Activated CD4-positive, alpha-beta T cell treated with anti-CD3 and anti-CD28 coated beads for 24 hours (primary cell): ENCODE measurements at regions not wholly inside any gene's neighbourhood (a gene's known extent, or its start where the extent isn't known, plus 50 kb on each side); places are given as distances from the start of the nearest gene placed in this dataset.
A peak's percentile ranks its signal among the peaks of the same experiment; 100 is the strongest.
"Not testable (repeated sequence)": the region's sequence is repeated elsewhere in the genome, so short reads cannot be mapped to it uniquely, and the experiment has no call there.

Source experiments
- DNase-seq, 2 donors: peaks; one replicate each; pipeline ENCODE4 v3.0.0-alpha.2; 2020; ENCODE audit warnings: low read depth in 2 of 2

GRCh38 chr3:75393288-75393694 lies 270.8 kb upstream of the FRG2C start:
- not testable (repeated sequence) for DNase-seq

GRCh38 chr3:75394102-75394501 lies 270.0 kb upstream of the FRG2C start:
- not testable (repeated sequence) for DNase-seq

GRCh38 chr3:75394562-75395360 lies 269.4 kb upstream of the FRG2C start:
- DNase-seq: not testable (repeated sequence)

GRCh38 chr3:75395580-75396315 lies 268.4 kb upstream of the FRG2C start:
- no peak for DNase-seq

GRCh38 chr3:75396316-75396802 lies 267.8 kb upstream of the FRG2C start:
- DNase-seq: no peak

GRCh38 chr3:75397486-75397885 lies 266.6 kb upstream of the FRG2C start:
- DNase-seq: not testable (repeated sequence)

- peak in 1 of 2 donors; percentile 39 for DNase-seq
Observed at GRCh38 chr3:75422101-75422945, 241.8 kb upstream of the FRG2C start.

GRCh38 chr3:75425379-75425778 lies 238.7 kb upstream of the FRG2C start:
- not testable (repeated sequence) for DNase-seq

GRCh38 chr3:75427486-75427885 lies 236.6 kb upstream of the FRG2C start:
- not testable (repeated sequence) for DNase-seq

GRCh38 chr3:75427906-75428305 lies 236.2 kb upstream of the FRG2C start:
- not testable (repeated sequence) for DNase-seq

GRCh38 chr3:75429561-75430220 lies 234.4 kb upstream of the FRG2C start:
- DNase-seq: peak; percentile 61 to 62

GRCh38 chr3:75430406-75430805 lies 233.7 kb upstream of the FRG2C start:
- DNase-seq: not testable (repeated sequence)

- not testable (repeated sequence) for DNase-seq
Observed at GRCh38 chr3:75431120-75431519, 233.0 kb upstream of the FRG2C start.

- not testable (repeated sequence) for DNase-seq
Observed at GRCh38 chr3:75432466-75432865, 231.7 kb upstream of the FRG2C start.

- DNase-seq: not testable (repeated sequence)
Observed at GRCh38 chr3:75432885-75433284, 231.2 kb upstream of the FRG2C start.

- not testable (repeated sequence) for DNase-seq
Observed at GRCh38 chr3:75433295-75433694, 230.8 kb upstream of the FRG2C start.

- peak in 1 of 2 donors; percentile 6 for DNase-seq
Observed at GRCh38 chr3:75434276-75434912, 229.7 kb upstream of the FRG2C start.

- peak; percentile 98 to 99 for DNase-seq
Observed at GRCh38 chr3:75434913-75435793, 229.0 kb upstream of the FRG2C start.

- DNase-seq: not testable (repeated sequence)
Observed at GRCh38 chr3:75435794-75436400, 228.2 kb upstream of the FRG2C start.
